Esophagus muscularis mucosa (tissue), 4 donors: ENCODE measurements at regions not wholly inside any gene's neighbourhood (a gene's known extent, or its start where the extent isn't known, plus 50 kb on each side); places are given as distances from the start of the nearest gene placed in this dataset.

Source experiments
- EP300 ChIP-seq: sonication (generic); formaldehyde crosslinking; IDR thresholded peaks from one replicate; pipeline ENCODE4 v1.6.1; 2017; ENCODE audit warnings: antibody characterized with exemption
- POLR2A ChIP-seq: fragments of 450-650 bp; IDR thresholded peaks from one replicate; pipeline ENCODE4 v1.6.1; 2017; ENCODE audit warnings: antibody characterized with exemption, moderate library complexity, mild to moderate bottlenecking, low read depth
- POLR2AphosphoS5 ChIP-seq, 2 donors: sonication (generic); formaldehyde crosslinking; IDR thresholded peaks; one replicate each; pipeline ENCODE4 v1.6.1; 2017; ENCODE audit warnings: antibody characterized with exemption in 2 of 2
- TF ChIP-seq, protein P1 (sequence below), 3 experiments: fragments of 200-600 bp in 2 of 3; fragments of 450-650 bp in 1 of 3; sonication (generic) in 2 of 3; IDR thresholded peaks; one replicate each; pipeline ENCODE4 v1.5.1; 2017 to 2019; ENCODE audit warnings: antibody characterized with exemption in 3 of 3, mild to moderate bottlenecking in 2 of 3, moderate library complexity in 1 of 3

DNA sequence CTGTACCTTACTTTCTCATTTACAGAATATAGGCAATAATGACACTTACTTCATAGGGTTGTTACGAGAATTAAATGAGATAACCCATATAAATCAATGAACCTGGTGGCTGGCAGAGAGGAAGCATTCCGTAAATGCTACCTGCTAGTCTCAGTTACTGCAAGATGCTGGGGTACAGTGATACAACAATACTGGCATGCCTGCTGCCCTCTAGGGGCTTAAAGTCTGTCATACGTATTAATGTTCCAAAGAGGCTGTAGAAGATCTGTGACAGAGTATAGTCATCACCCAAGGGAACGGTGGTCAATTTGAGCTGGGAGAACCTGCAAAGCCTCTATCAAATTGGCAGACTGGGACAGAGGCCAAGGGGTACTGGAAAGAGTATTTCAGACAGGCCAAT, 421.5 kb downstream of the GPAM start:
- TF ChIP-seq, protein P1, sequence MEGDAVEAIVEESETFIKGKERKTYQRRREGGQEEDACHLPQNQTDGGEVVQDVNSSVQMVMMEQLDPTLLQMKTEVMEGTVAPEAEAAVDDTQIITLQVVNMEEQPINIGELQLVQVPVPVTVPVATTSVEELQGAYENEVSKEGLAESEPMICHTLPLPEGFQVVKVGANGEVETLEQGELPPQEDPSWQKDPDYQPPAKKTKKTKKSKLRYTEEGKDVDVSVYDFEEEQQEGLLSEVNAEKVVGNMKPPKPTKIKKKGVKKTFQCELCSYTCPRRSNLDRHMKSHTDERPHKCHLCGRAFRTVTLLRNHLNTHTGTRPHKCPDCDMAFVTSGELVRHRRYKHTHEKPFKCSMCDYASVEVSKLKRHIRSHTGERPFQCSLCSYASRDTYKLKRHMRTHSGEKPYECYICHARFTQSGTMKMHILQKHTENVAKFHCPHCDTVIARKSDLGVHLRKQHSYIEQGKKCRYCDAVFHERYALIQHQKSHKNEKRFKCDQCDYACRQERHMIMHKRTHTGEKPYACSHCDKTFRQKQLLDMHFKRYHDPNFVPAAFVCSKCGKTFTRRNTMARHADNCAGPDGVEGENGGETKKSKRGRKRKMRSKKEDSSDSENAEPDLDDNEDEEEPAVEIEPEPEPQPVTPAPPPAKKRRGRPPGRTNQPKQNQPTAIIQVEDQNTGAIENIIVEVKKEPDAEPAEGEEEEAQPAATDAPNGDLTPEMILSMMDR (IDR thresholded peaks at IDR 0.05), result no peak
- TF ChIP-seq POLR2A (no peak), EP300 (no peak), POLR2AphosphoS5 (IDR thresholded peaks at IDR 0.05) (no peak)
